ENCODE measurements at regions not wholly inside any gene's neighbourhood (a gene's known extent, or its start where the extent isn't known, plus 50 kb on each side); places are given as distances from the start of the nearest gene placed in this dataset.

DNA sequence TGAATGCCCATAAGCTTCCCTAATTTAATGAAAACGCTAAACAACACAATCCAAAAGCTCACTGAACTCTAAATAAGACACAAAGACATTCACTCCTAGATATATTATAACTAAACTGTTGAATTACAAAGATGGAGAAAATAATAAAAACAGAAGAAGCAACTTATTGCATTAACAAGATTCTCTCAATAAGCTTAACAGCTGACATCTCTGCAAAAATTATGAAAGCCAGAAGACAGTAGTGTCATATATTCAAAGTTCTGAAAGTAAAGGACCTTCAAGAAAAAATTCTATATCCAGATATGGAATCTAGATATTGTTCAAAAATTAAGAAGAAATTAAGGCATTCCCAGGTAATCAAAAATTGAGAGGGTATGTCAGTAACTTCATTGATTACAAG, 957.8 kb upstream of the TYRP1 start:
- TF ChIP-seq, protein P1, sequence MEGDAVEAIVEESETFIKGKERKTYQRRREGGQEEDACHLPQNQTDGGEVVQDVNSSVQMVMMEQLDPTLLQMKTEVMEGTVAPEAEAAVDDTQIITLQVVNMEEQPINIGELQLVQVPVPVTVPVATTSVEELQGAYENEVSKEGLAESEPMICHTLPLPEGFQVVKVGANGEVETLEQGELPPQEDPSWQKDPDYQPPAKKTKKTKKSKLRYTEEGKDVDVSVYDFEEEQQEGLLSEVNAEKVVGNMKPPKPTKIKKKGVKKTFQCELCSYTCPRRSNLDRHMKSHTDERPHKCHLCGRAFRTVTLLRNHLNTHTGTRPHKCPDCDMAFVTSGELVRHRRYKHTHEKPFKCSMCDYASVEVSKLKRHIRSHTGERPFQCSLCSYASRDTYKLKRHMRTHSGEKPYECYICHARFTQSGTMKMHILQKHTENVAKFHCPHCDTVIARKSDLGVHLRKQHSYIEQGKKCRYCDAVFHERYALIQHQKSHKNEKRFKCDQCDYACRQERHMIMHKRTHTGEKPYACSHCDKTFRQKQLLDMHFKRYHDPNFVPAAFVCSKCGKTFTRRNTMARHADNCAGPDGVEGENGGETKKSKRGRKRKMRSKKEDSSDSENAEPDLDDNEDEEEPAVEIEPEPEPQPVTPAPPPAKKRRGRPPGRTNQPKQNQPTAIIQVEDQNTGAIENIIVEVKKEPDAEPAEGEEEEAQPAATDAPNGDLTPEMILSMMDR (IDR thresholded peaks at IDR 0.05) = no peak
- Histone ChIP-seq H3K36me3 (no peaks in the 10 kb centered on the region), H3K27me3 (no peaks in the 10 kb centered on the region), H3K4me3 (no peak overlapping the region), H3K4me1 (no peaks in the 10 kb centered on the region), H3K27ac (no peak overlapping the region), H3K9me3 (no peaks in the 10 kb centered on the region)
- DNase-seq (no peak), FAIRE-seq (no peak), ATAC-seq (no peak)
- 53 to 61% methylated on average over 1 of the region's 1 CpG for WGBS, 2 donors
- intact Hi-C loops (cut with DNase I) = no loop called here

DNA sequence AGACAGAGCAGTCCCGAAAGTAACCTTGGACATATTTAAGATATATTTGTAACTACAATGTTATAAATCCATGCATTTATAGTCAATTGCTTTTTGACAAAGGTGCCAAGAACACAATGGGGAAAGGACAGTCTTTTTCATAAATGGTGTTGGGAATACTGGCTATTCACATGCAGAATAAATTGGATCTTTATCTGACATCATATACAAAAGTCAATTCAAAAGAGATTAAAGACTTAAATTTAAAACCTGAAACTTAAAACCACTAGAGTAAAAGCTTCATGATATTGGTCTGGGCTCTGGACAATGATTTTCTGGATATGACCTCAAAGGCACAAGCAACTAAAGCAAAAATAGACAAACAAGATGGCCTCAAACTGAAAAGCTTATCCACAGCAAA, 950.7 kb upstream of the TYRP1 start:
- H3K4me1 ChIP-seq = no peaks in the 10 kb centered on the region
- DNase-seq (no peak), FAIRE-seq (no peak), ATAC-seq (no peak)
- H3K27ac ChIP-seq = no peak overlapping the region
- H3K27me3 ChIP-seq = no peaks in the 10 kb centered on the region
- H3K36me3 ChIP-seq = no peaks in the 10 kb centered on the region
- intact Hi-C loops (cut with DNase I) = no loop called here
- 61 to 81% methylated on average over 1 of the region's 1 CpG for WGBS, 2 donors
- no peak overlapping the region for H3K4me3 ChIP-seq
- H3K9me3 ChIP-seq = no peaks in the 10 kb centered on the region
- TF ChIP-seq, protein P1 (IDR thresholded peaks at IDR 0.05) = no peak

DNA sequence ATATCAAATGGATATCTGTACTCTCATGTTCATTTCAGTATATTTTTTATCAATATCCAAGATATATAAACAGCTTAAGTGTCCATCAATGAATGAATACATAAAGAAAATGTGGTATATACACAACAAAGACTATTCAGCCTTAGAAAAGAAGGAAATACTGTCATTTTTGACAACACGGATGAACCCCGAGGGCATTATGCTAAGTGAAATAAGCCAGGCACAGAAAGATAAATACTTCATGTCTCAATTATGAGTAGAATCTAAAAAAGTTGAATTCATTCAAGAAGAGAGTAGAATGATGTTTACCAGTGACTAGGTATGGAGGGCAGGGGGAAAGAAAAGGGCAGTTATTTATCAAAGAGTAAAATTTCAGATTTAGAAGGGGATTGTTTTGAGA, 949.8 kb upstream of the TYRP1 start:
- no peaks in the 10 kb centered on the region for H3K9me3 ChIP-seq
- no peak overlapping the region for H3K27ac ChIP-seq
- ATAC-seq = no peak
- no peak overlapping the region for H3K4me3 ChIP-seq
- FAIRE-seq = no peak
- no peaks in the 10 kb centered on the region for H3K4me1 ChIP-seq
- WGBS, 2 donors = 75% methylated on average over 2 of the region's 2 CpGs
- no peaks in the 10 kb centered on the region for H3K27me3 ChIP-seq
- intact Hi-C loops (cut with DNase I) = no loop called here
- H3K36me3 ChIP-seq = no peaks in the 10 kb centered on the region
- no peak for DNase-seq
- TF ChIP-seq, protein P1 (IDR thresholded peaks at IDR 0.05) = no peak

DNA sequence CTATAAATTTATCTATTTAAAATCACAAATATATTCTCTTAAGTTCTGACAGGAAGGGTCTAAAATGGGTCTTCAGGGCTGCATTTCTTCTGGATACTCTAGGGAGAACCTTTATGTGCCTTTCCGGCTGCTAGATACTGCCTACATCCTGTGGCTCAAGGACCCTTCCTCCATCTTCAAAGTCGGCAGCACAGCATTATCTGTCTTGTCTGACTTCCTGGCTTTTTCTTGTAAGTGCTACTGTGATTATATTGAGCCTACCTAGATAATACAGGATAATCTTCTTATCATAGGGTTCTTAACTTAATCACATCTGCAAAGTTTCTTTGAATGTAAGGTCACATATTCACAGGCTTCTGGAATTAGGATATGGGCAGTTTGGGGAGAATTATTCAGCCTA, 943.8 kb upstream of the TYRP1 start:
- no peaks in the 10 kb centered on the region for H3K36me3 ChIP-seq
- no peak overlapping the region for H3K27ac ChIP-seq
- WGBS, 2 donors = 44 to 59% methylated on average over 2 of the region's 2 CpGs
- FAIRE-seq (no peak), ATAC-seq (no peak), DNase-seq (no peak)
- H3K27me3 ChIP-seq = no peaks in the 10 kb centered on the region
- intact Hi-C loops (cut with DNase I) = no loop called here
- TF ChIP-seq, protein P1 (IDR thresholded peaks at IDR 0.05) = no peak
- no peaks in the 10 kb centered on the region for H3K4me1 ChIP-seq
- H3K4me3 ChIP-seq = no peak overlapping the region
- H3K9me3 ChIP-seq = no peaks in the 10 kb centered on the region

DNA sequence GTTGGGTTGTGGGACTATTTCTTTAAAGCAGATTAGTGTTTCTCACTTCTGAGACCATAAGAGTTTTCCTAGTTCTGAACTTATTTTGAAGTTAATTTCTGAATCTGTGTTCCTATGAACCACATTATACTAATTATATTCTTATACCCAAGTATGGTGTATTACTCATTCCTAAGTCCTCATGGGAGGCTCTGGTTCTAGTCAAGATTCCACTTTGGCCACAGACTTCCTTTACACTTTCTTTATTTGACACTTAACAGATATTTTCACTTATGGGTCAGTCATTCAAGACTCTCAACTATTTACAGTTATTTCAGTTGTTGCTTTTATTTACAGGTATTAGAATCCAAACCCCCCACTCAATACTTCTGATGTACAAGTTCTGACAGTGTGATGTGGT, 937.2 kb upstream of the TYRP1 start:
- no peak overlapping the region for H3K27ac ChIP-seq
- H3K4me3 ChIP-seq = no peak overlapping the region
- TF ChIP-seq, protein P1 (IDR thresholded peaks at IDR 0.05) = no peak
- H3K27me3 ChIP-seq = no peaks in the 10 kb centered on the region
- H3K4me1 ChIP-seq = no peaks in the 10 kb centered on the region
- H3K36me3 ChIP-seq = no peaks in the 10 kb centered on the region
- FAIRE-seq (no peak), DNase-seq (no peak), ATAC-seq (no peak)
- intact Hi-C loops (cut with DNase I) = no loop called here
- no peaks in the 10 kb centered on the region for H3K9me3 ChIP-seq

All from pancreas (tissue), 10 donors.